ENCODE measurements at regions not wholly inside any gene's neighbourhood (a gene's known extent, or its start where the extent isn't known, plus 50 kb on each side); places are given as distances from the start of the nearest gene placed in this dataset.

DNA sequence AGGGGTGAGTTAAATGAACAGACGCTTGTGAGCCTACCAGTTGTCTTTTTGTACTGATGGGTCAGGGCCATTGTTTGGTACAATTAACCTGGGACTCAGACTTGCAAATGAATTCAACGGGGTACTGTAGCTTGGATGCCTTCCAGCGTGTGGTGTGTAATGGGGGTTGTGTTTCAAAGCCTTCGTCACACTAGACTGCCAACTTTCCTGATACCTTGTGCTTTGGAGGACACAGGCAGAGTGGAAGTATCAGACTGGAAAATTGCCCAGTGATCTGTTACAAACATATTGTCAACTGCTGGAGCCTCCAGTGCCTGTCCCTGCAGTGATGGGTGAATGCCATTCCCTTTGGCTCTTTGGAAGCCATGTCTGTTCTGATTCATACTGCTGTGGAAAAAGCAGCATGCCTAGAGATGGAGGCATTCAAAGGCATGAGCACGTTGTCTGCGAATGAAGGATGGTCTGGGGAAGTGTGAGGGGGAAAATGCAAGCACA is 384.5 kb downstream of the LMX1A start:
- no peaks in the 10 kb centered on the region for H3K4me1 Mint-ChIP-seq (ENCODE audit: low read depth)
- peaks cover 19% of the 10 kb centered on the region for H3K9me3 Mint-ChIP-seq
- H3K27me3 Mint-ChIP-seq = no peaks in the 10 kb centered on the region
- intact Hi-C loops (cut with micrococcal nuclease) = no loop called here
- no peaks in the 10 kb centered on the region for H3K36me3 Mint-ChIP-seq (ENCODE audit: low read depth)
- H3K4me3 Mint-ChIP-seq = no peak overlapping the region
- H3K27ac Mint-ChIP-seq = no peak overlapping the region

DNA sequence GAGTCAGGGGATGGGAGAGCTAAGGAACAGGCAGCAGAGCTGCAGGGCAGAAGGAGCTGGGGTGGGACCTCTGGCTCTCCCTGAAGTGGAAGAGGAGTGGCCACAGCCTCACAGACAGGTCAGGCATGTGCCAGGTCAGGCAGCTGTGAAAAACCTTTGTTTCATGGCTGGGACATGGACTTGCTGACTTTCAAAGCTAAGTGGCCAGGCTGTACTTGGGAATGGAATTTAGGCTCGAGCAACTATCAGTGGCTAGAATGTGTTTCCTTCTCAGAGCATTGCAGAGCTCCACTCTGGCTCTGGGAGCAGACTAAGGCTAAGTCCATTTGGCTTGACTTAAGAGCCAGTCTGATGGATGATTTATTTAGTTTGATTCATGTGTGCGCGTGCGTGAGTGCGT is 385.1 kb downstream of the LMX1A start:
- no peaks in the 10 kb centered on the region for H3K4me1 Mint-ChIP-seq (ENCODE audit: low read depth)
- H3K27ac Mint-ChIP-seq = no peak overlapping the region
- intact Hi-C loops (cut with micrococcal nuclease) = no loop called here
- H3K9me3 Mint-ChIP-seq = peaks cover 23% of the 10 kb centered on the region
- no peaks in the 10 kb centered on the region for H3K36me3 Mint-ChIP-seq (ENCODE audit: low read depth)
- no peak overlapping the region for H3K4me3 Mint-ChIP-seq
- H3K27me3 Mint-ChIP-seq = no peaks in the 10 kb centered on the region

GRCh38 chr1:164969253-164969652 is 387.3 kb downstream of the LMX1A start:
- no peak overlapping the region for H3K27ac Mint-ChIP-seq

GRCh38 chr1:164967300-164967699 is 389.2 kb downstream of the LMX1A start:
- H3K27me3 Mint-ChIP-seq = no peaks in the 10 kb centered on the region
- intact Hi-C loops (cut with micrococcal nuclease) = no loop called here
- H3K9me3 Mint-ChIP-seq = peaks cover 28% of the 10 kb centered on the region
- H3K27ac Mint-ChIP-seq = no peak overlapping the region
- H3K4me1 Mint-ChIP-seq (ENCODE audit: low read depth) = no peaks in the 10 kb centered on the region
- H3K36me3 Mint-ChIP-seq (ENCODE audit: low read depth) = no peaks in the 10 kb centered on the region
- H3K4me3 Mint-ChIP-seq = no peak overlapping the region

More at GRCh38 chr1:164969253-164969652, 387.3 kb downstream of the LMX1A start:
- no peaks in the 10 kb centered on the region for H3K36me3 Mint-ChIP-seq (ENCODE audit: low read depth)
- no peaks in the 10 kb centered on the region for H3K4me1 Mint-ChIP-seq (ENCODE audit: low read depth)
- no peak overlapping the region for H3K4me3 Mint-ChIP-seq
- intact Hi-C loops (cut with micrococcal nuclease) = no loop called here
- peaks cover 25% of the 10 kb centered on the region for H3K9me3 Mint-ChIP-seq
- no peaks in the 10 kb centered on the region for H3K27me3 Mint-ChIP-seq

- intact Hi-C loops (cut with micrococcal nuclease) = no loop called here
- Mint-ChIP-seq H3K9me3 (peaks cover 23% of the 10 kb centered on the region), H3K36me3 (ENCODE audit: low read depth) (no peaks in the 10 kb centered on the region), H3K4me3 (no peak overlapping the region), H3K27ac (no peak overlapping the region), H3K27me3 (no peaks in the 10 kb centered on the region), H3K4me1 (ENCODE audit: low read depth) (no peaks in the 10 kb centered on the region)
Observed at GRCh38 chr1:164961715-164962114, 394.8 kb downstream of the LMX1A start.

- no peak overlapping the region for H3K27ac Mint-ChIP-seq
- intact Hi-C loops (cut with micrococcal nuclease) = no loop called here
- H3K4me1 Mint-ChIP-seq (ENCODE audit: low read depth) = no peaks in the 10 kb centered on the region
Observed at GRCh38 chr1:164958982-164959768, 397.3 kb downstream of the LMX1A start.

DNA sequence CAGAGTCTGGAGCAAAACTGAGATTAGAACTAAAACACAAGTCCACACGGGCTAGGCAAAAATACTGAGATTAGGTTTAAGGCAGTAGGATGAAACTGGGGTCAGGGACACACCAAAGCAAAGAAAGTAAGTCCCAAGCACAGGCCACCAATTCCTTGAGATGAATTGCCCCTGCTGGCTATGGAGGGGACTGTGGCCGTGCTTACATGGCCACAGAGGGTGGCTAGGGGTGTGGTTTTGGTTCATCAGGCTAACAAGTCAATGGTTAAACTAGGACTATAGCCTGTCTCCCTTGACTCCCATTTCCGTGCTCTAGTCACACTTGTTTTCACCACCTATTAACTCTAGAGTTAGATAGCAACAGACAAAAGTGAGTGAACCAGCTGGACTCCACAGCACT is 394.8 kb downstream of the PBX1 start:
- no peak overlapping the region for H3K27ac Mint-ChIP-seq
- no peaks in the 10 kb centered on the region for H3K36me3 Mint-ChIP-seq (ENCODE audit: low read depth)
- no peaks in the 10 kb centered on the region for H3K27me3 Mint-ChIP-seq
- no peaks in the 10 kb centered on the region for H3K4me1 Mint-ChIP-seq (ENCODE audit: low read depth)
- H3K9me3 Mint-ChIP-seq = peaks cover 11% of the 10 kb centered on the region
- intact Hi-C loops (cut with micrococcal nuclease) = no loop called here
- H3K4me3 Mint-ChIP-seq = no peak overlapping the region

More at GRCh38 chr1:164958982-164959768, 397.3 kb downstream of the LMX1A start:
- peaks cover 18% of the 10 kb centered on the region for H3K9me3 Mint-ChIP-seq
- no peak overlapping the region for H3K4me3 Mint-ChIP-seq
- no peaks in the 10 kb centered on the region for H3K27me3 Mint-ChIP-seq
- no peaks in the 10 kb centered on the region for H3K36me3 Mint-ChIP-seq (ENCODE audit: low read depth)

GRCh38 chr1:164953098-164953497 is 394.1 kb downstream of the PBX1 start:
- no peaks in the 10 kb centered on the region for H3K4me1 Mint-ChIP-seq (ENCODE audit: low read depth)
- no peak overlapping the region for H3K27ac Mint-ChIP-seq
- no peak overlapping the region for H3K4me3 Mint-ChIP-seq
- intact Hi-C loops (cut with micrococcal nuclease) = no loop called here
- peaks cover 18% of the 10 kb centered on the region for H3K9me3 Mint-ChIP-seq
- H3K27me3 Mint-ChIP-seq = no peaks in the 10 kb centered on the region
- H3K36me3 Mint-ChIP-seq (ENCODE audit: low read depth) = no peaks in the 10 kb centered on the region

DNA sequence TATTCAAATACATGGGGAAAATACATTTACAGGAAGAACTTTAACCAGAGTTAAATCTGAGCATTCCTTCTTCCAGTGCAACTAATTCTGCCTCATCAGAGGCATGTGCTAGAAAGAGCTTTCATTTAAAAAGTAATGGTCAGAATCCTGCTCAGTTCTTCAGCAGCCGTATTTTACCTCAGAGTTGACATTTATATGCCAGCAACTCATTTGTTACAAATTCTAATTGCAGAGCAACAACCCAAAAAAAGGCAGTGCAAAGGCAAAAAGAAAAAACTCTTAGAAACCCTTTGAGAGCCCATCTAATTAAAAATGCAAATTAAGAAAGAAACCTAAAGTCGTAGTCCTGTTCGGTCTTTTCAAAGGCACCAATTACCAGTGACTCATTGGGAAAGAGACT is 392.5 kb downstream of the PBX1 start:
- H3K27ac Mint-ChIP-seq = no peak overlapping the region
- intact Hi-C loops (cut with micrococcal nuclease) = no loop called here
- H3K36me3 Mint-ChIP-seq (ENCODE audit: low read depth) = no peaks in the 10 kb centered on the region
- H3K9me3 Mint-ChIP-seq = peaks cover 24% of the 10 kb centered on the region
- no peaks in the 10 kb centered on the region for H3K27me3 Mint-ChIP-seq
- no peak overlapping the region for H3K4me3 Mint-ChIP-seq
- no peaks in the 10 kb centered on the region for H3K4me1 Mint-ChIP-seq (ENCODE audit: low read depth)

DNA sequence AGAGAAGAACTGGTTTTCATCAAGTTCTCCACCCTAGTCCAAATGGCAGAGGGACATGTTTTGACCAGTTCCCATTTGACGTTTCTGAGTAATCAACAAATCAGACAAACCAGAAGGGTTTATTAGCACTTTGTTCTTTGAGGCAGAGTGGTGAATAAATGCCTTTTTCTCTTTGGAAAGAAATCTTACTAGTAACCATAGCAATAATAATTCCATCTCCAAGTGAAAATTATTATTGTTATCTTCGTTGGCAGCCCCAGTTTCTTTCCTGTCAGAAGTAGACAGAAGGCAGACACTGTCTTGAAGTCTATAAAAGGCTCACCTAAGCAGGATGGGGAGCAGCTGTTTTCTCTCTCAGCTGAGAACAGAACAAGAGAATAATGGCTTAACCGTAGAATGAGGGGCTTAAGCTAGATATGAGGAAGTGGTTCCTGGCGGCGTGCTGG is 391.6 kb downstream of the PBX1 start:
- H3K27ac Mint-ChIP-seq = no peak overlapping the region
- H3K4me1 Mint-ChIP-seq (ENCODE audit: low read depth) = no peaks in the 10 kb centered on the region
- intact Hi-C loops (cut with micrococcal nuclease) = no loop called here
- no peaks in the 10 kb centered on the region for H3K27me3 Mint-ChIP-seq
- peaks cover 24% of the 10 kb centered on the region for H3K9me3 Mint-ChIP-seq
- no peak overlapping the region for H3K4me3 Mint-ChIP-seq
- H3K36me3 Mint-ChIP-seq (ENCODE audit: low read depth) = no peaks in the 10 kb centered on the region

GRCh38 chr1:164949771-164950471 is 390.9 kb downstream of the PBX1 start:
- no peaks in the 10 kb centered on the region for H3K4me1 Mint-ChIP-seq (ENCODE audit: low read depth)
- no peak overlapping the region for H3K4me3 Mint-ChIP-seq
- H3K9me3 Mint-ChIP-seq = peaks cover 24% of the 10 kb centered on the region
- intact Hi-C loops (cut with micrococcal nuclease) = no loop called here
- H3K36me3 Mint-ChIP-seq (ENCODE audit: low read depth) = no peaks in the 10 kb centered on the region
- no peaks in the 10 kb centered on the region for H3K27me3 Mint-ChIP-seq
- no peak overlapping the region for H3K27ac Mint-ChIP-seq

DNA sequence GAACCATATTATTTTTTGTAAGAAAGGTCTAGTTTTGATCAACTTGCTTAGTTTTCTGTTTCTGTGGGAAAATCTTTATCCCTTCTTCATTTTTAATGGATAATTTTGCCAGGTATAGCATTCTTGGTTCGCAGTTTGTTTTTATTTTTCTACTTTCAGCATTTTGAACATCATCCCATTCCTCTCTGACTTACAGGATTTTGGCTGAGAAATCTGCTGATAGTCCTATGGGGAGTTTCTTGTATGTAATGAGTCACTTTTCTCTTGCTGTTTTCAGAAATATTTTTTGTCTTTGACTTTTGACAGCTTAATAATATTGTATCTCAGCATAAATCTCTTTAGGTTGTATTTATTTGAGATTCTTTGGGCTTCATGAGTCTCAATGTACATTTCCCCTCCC is 389.1 kb downstream of the PBX1 start:
- Mint-ChIP-seq H3K4me1 (ENCODE audit: low read depth) (no peaks in the 10 kb centered on the region), H3K27ac (no peak overlapping the region), H3K36me3 (ENCODE audit: low read depth) (no peaks in the 10 kb centered on the region), H3K9me3 (peaks cover 27% of the 10 kb centered on the region), H3K27me3 (no peaks in the 10 kb centered on the region), H3K4me3 (no peak overlapping the region)
- intact Hi-C loops (cut with micrococcal nuclease) = no loop called here

DNA sequence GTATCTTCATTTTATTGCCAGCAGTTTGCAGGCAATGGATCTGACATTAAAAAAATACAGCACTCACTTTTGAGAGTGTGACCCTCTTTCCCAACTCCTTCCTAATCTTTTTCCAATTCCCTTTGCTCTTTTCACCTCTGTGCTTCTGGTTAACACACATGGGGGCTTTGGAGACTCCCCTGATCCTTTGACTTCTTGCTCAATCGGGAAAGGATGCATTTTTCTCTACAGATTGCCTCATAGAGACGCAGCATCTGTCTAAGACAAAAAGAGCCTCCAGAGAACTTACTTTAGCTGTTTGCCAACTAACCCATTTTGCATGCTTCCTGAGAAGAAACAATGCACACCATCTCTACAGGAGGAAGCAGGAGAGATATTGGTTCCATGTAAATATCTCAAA is 378.3 kb downstream of the PBX1 start:
- H3K9me3 Mint-ChIP-seq = no peaks in the 10 kb centered on the region

DNA sequence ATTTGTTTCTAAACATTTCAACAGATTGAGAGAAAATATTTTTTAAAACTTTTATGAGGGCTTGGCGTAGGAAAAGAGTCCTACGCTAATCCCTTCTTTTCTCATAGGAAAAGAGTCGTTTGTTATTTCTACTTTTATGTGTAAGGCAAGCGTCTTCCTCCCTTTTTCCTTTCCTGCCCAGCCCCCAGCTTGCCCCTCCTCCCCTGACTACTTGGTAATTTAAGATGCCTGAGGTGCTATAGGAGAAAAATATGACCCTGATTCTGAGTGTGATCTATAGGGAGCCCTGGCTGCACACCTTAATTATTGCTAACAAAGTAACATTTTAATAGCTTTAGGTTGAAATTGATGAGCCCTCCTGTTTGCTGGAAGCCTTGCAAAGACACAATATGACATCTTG is 373.6 kb downstream of the PBX1 start:
- Mint-ChIP-seq H3K9me3 (no peaks in the 10 kb centered on the region), H3K27ac (no peak overlapping the region), H3K4me3 (no peak overlapping the region), H3K36me3 (ENCODE audit: low read depth) (no peaks in the 10 kb centered on the region), H3K4me1 (ENCODE audit: low read depth) (no peaks in the 10 kb centered on the region), H3K27me3 (no peaks in the 10 kb centered on the region)
- intact Hi-C loops (cut with micrococcal nuclease) = no loop called here

More for the DNA sequence above, 378.3 kb downstream of the PBX1 start:
- Mint-ChIP-seq H3K4me3 (no peak overlapping the region), H3K4me1 (ENCODE audit: low read depth) (no peaks in the 10 kb centered on the region), H3K27ac (no peak overlapping the region), H3K36me3 (ENCODE audit: low read depth) (no peaks in the 10 kb centered on the region), H3K27me3 (no peaks in the 10 kb centered on the region)
- intact Hi-C loops (cut with micrococcal nuclease) = no loop called here

Measured in dendritic cell treated with granulocyte-macrophage colony-stimulating factor and Interleukin-4, amounts not matched to agents 40 ng/mL and 50 ng/mL, for 4 days (primary cell).